Kidney glomerular epithelial cell (primary cell): ENCODE measurements at regions not wholly inside any gene's neighbourhood (a gene's known extent, or its start where the extent isn't known, plus 50 kb on each side); places are given as distances from the start of the nearest gene placed in this dataset.

Experiments used
- DNase-seq: peaks from one replicate; lab custom pipeline; 2025; lab: John Stamatoyannopoulos, UW

GRCh38 chr2:239457586-239458445 lies 57.0 kb upstream of the HDAC4 start:
- no peak for DNase-seq

GRCh38 chr2:239456940-239457339 lies 56.1 kb upstream of the HDAC4 start:
- DNase-seq, result no peak

- DNase-seq, result no peak
Observed at GRCh38 chr2:239455436-239456203, 54.8 kb upstream of the HDAC4 start.

- no peak for DNase-seq
Observed at GRCh38 chr2:239454507-239454906, 53.7 kb upstream of the HDAC4 start.
